CD1c-positive myeloid dendritic cell (primary cell): ENCODE measurements at regions not wholly inside any gene's neighbourhood (a gene's known extent, or its start where the extent isn't known, plus 50 kb on each side); places are given as distances from the start of the nearest gene placed in this dataset.
A peak's percentile ranks its signal among the peaks of the same experiment; 100 is the strongest.
"Not testable (repeated sequence)": the region's sequence is repeated elsewhere in the genome, so short reads cannot be mapped to it uniquely, and the experiment has no call there.

ENCODE experiments used
- DNase-seq: peaks from one replicate; pipeline ENCODE4 v3.0.0-alpha.2; 2016; ENCODE audit errors: extremely low spot score

DNA sequence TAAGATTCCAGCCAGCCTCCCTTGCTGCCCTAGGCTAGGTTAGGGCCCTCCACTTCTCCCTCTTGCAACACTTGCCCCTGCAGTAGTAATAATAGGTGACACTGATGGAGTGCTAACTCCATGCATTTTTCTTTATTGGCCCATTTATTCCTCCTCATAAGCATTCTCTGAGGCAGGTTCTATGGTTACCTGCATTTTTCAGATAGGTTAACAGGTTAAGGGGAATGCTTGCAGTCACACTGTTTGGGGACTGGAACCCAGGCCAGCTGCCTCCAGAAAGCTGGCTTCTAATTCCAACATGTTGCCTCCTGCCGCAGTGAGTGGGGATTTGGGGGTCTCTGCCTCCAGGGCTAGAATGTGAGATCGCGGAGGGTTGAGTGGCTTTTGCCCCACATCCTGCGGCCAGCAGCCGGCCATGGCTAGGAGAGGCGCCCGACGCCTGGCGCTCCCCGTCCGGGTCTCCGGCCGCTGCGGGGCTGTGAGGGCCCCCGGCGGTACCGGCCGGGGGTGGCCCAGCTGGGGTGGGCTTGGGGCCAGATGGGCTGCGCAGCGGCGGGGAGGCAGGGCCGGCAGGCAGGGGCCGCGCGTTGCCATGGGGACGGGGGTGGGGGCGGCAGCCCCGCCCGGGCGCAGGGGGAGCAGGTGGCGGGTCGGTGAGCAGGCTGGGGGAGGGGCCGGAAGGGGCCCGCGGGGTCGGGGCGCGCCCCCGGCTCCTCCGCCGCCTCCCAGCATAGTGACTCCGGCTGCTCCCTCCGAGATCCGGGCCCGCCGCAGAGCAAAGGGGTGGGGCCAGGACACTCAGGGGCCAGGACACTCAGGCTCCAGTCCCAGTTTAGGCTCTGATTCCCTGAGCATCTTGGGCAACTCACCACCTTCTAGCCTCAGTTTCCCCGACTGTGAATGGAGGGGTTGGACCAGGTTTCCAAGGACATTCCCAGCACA, 68.4 kb upstream of the SSBP3 start:
- no peak for DNase-seq

DNA sequence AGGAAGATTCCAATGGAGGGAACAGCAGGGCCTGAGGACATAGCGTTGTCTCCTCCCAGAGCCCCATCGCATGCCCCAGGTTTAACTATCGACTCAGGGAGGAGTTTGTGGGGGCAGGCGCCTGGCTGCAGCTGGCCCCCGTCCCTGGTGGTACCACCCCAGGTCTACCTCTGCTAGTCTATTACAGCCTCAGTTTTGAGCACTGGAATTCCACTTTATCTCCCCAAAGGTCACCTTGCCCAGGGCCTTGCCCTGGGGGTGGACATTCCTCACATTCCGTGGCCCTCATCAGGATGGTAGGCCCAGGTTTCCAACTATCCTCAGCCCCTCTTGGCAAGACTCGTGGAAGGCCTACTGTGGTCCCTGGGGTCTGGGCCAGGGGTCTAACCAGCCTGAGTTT, 65.4 kb upstream of the SSBP3 start:
- DNase-seq, result no peak

DNA sequence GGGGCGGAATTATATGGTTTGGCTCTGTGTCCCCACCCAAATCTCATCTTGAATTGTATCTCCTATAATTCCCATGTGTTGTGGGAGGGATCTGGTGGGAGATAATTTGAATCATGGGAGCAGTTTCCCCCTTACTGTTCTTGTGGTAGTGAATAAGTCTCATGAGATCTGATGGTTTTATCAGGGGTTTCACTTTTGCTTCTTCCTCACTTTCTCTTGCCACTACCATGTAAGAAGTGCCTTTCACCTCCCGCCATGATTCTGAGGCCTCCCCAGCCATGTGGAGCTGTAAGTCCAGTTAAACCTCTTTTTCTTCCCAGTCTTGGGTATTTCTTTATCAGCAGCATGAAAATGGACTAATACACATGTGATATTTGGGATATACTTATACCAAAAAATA, 63.2 kb upstream of the SSBP3 start:
- DNase-seq, result not testable (repeated sequence)

DNA sequence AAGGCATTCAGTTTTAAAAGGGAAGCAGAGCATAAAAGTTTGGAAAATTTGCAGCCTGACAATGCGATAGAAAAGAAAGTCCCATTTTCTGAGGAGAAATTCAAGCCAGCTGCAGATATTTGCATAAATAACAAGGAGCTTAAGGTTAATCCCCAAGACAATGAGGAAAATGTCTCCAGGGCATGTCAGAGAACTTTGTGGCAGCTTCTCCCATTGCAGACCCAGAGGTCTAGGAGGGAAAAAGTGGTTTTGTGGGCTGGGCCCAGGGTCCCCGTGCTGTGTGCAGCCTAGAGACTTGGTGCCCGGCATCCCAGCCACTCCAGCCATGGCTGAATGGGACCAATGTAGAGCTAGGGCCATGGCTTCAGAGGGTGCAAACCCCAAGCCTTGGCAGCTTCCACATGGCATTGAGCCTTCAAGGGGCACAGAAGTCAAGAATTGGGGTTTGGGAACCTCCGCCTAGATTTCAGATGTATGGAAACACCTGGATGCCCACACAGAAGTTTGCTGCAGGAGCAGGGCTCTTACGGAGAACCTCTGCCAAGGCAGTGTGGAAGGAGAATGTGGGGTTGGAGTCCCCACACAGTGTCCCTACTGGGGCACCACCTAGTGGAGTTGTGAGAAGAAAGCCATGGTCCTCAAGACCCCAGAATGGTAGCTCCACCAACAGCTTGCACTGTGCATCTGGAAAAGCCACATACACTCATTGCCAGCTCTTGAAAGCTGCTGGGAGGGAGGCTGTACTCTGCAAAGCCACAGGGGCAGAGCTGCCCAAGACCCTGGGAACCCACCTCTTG, 62.3 kb upstream of the SSBP3 start:
- DNase-seq, result not testable (repeated sequence)

DNA sequence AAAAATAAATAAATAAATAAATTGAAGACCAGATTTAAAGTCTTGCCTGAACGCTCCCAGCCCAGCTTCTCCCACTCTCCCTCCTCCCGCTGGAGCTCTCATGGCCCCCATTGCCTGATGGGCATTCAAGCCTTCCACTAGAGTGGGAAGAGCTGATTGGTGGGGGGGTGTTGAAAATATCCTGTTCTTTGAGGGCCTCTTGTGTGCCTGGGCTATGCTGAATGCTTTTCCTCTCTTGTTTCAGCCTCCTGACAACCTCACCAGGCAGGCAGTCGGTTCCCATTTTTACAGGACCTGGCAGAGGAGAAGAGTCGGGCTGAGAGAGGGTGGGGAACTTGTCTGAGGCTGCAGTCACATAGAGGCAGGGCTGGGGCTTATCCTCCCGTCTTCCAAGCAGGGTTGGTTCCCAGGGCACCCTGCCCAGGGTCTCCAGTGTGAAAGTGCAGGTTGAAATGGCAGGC, 59.2 kb upstream of the SSBP3 start:
- no peak for DNase-seq

DNA sequence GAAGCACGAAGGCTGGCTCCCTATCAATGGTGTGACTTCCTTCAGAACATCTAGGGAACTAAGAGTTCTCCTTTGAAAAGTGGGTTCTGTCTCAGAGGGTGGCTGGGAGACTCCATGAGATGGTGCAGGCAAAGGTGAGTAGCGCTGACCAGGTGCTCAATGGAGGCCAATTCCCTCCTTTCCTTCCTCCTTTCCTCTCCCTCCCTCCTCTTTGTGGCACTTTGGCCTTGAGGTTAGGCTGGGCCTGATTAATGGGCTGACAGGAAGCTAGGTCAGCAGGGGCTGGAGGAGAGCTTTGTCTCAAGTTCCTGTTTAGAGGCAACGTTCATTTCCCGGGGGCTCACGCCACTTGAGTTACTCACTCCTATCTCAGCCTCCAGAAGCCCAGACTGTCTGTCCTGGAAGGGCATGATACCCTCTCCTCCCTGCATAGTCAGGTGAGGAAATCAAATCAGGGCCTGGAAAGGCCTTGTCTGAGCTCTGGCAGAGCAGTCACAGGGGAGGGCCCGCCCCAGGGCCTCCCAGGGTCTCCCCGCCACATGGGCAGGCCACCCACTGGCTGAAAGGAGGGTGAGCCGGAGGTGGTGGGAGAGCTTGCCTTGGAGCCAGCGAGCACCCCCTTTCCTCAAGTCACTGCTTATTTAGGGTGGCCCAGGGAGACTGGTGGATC, 58.4 kb upstream of the SSBP3 start:
- peak; percentile 67 for DNase-seq

DNA sequence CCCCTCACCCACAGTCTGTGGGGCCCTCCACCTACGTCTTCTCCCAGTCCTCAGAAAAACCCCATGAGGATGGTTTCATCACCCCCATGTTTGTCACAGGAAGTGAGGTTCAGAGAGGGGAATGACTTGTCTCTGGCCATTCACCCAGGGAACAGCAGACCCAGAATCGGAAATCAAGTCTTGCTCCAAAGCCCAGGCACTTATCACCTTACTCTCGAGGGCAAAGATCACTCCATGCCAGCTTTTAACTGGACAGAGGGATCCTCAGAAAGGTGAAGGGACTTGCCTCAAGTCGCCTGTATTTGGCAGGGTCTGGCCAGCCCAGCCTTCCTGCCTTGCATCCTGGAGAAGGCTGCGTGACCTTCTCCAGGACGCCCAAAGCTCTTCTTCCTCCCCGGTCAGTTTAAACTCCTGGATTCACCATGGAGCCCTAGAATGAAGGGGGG, 57.9 kb upstream of the SSBP3 start:
- DNase-seq, result peak; percentile 40

DNA sequence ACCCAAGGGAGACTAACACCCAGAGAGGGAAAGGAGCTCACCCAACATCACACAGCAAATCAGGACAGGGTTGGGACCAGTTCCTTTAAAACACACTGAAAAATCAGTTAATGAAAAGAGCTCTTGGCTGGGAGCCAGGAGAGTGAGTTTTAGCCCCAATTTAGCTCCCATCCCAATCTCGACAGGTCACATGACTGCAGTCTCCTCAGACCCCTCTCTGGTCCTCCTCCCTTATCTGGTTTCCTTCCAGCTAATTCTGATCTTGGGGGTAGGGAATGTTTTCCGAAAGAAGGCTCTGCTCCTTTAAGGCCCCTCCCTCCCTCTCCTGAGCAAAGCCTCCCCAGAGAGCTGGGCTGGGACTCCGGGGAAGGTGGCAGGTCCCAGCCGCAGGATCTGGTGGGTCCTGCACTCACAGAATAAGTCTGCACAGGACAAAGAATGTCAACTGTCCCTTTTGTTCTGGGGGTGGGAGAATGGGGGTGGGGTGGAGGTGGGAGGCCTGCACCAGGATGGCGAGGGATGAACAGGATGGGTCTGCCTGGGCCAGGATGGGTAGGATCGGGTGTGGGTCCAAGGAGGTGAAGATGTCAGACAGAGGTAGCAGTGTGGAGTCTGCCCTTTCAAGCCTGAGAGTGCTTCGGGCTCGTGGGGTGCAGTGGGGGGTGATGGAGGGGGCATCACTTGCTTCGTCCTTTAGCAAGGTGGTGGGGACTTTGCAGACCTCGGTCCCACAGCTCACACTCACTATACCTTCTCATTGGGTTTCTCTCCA, 57.3 kb upstream of the SSBP3 start:
- DNase-seq, result no peak

DNA sequence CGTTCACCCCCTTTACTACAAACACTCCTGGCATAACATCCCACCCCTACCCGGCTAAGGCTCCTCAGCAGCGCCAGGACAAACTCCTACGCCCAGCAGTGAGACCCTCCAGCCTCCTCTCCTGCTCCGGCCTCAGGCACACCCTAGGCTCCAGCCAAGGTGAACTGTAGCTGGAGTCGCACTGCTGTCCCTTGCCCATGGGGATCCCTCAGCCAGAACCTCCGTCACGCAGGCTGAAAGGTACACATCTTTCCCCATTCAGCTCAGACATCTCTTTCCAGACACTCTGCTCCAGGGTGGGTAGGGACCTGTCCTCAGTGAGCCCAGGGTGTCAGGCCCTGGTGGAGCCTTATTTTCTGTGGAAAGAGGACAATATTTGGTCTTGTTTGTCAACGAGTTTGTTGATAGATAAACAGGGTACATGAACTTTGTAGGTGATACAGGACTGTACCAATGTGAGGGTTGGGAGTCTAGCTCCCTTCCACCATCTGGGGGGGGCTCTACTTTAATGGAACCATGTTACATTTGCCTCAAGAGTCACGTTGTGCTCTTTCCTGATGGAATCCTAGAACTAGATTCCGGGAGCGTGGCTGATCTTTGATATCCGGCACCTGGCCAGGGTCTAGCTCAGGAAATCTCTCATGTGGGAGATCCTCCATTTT, 56.5 kb upstream of the SSBP3 start:
- DNase-seq, result no peak

DNA sequence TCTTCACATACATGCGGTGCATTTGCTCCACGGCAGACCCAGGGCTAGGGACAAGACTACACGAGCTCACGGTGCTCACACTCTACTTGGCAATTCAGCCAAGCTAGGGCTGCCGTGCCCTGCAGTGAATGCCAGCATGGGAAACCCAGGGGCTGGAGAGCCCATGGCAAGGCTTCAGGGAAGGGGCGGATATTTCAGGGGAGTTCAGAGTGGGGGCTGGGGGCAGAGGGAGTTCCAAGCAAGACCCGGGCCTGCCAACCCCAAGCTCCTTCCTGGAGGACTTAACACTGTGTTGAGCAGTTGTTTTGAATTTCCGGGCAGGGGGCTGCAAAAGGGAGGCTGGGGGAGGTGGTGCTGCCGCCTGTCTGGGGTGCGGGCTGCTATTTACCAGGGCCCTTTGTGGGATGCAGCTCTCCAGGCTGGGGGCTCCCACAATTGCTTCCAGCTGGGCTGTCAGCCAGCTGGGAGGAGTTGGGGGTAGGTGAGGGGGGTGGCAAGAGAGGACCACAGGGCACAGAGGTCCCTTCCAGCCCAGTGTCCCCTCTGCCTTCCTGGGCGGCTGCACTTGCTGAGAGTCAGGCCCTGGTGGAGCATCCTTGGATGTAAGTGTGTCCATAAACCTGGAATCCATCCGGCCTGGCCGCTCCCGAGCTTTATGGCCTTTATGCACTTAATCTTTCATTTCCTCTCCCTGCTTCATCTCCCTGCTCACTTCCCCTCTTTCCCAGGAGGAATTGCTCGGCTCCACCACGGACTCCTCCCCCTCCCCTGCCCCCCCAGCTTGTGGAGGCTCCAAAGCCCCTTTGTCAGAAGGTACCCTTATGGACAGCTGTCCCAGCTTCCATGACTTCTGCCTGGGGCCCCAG, 55.8 kb upstream of the SSBP3 start:
- no peak for DNase-seq

DNA sequence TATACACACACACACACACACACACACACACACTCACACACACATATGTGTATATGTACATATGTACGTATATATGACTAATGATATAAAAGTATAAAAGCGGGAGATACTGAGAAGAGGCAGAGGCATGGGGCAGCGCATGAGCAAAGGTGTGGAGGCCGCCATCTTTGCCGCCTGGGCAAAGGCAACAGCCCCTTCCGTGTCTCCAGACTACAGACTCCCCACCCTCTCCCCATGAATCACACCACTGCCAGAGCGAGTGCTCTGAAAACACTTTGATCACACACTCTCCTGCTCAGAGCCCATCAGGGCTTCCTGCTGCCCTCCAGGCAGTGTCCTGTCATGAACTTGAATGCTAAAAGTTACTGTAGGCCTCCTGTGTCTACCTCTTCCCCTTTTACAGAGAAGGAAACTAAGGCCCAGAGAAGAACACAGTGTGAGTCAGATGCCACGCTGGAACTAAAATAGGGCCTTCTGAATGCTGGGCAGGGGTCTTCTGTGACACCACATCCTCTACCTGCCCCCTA, 54.7 kb upstream of the SSBP3 start:
- no peak for DNase-seq

DNA sequence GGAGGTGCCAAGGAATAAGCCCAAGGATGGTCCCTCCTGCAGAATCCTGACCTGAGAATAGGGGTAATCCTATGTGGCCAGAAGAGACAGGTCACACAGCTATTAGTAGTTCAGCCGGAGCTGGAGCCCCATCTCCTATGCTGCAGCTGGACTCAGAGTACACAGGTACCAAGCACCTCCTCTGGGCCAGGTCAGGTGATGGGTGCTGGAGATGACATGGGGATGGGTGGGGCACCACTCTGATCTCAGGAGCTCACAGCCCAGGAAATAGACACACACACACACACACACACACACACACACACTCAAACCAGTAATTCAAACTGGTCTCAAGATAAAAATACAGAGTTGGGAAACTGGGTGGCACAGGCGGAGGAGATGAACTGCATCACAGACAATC, 54.2 kb upstream of the SSBP3 start:
- no peak for DNase-seq

DNA sequence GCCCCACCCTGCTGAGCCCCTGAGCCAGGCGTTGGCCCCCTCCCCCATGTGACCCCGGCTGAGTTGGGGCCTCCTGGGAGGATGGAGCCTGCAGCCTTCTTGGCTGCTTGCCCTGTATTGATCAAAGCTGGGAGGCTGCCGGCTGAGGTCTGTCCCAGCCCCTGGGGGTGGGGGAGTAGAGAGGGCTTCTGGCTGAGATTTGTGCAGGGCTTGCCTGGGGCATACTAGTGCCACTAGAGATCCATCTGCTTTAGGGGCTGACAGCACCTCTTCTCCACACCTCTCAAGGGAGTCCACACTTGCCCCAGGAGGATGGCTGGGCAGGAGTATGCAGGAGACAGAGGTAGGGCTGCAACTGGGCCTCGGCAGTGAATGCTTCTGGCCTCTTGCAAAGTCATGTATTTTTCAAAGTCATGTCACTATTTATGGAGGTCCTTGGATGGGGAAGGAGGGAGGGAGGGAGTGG, 53.6 kb upstream of the SSBP3 start:
- DNase-seq, result no peak

DNA sequence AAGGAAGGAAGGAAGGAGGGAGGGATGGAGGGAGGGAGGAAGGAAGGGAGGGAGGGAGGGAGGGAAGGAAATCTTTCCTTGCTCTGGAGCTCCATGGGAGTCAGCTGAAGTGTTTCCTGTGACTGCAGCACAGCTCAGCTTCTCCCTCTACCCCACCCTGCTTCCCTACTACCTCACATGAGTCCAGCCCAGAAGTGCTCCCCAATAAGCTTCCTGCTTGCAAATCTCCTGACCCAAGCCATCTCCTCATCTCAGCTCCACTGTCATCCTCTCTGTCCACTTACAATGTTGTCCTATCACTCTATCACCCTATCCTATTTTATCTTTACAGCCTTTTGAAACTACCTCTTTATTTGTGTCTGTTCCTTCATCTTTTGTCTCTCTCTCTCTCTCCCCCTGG, 52.9 kb upstream of the SSBP3 start:
- no peak for DNase-seq

DNA sequence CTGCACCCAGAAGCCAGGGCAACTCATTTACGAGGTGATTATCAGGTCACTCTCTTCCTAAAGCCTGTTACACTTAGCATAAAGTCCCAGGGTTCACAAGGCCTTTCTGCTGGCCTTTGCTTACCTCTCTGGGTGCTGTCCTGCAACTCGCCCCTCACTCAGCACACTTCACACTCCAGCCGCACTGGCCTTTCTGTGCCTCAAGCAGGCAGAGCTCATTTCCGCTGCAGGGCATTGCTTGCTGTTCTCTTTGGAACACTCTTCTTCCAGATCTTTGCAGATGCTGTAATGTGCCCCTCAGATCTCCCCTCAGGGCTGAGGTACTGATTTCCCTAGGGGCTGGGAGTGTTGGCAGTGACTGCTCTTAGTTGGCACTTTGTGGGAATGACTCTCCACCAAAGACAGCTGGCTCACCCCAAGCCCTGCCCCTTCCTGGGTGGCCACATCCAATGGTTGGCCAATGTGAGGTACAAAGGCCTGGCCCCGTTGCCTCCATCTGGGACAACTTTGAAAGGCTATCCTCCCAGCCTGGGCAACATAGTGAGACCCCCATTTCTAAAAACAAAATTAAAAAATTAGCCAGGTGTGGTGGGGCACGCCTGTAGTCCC, 50.8 kb upstream of the SSBP3 start:
- no peak for DNase-seq

DNA sequence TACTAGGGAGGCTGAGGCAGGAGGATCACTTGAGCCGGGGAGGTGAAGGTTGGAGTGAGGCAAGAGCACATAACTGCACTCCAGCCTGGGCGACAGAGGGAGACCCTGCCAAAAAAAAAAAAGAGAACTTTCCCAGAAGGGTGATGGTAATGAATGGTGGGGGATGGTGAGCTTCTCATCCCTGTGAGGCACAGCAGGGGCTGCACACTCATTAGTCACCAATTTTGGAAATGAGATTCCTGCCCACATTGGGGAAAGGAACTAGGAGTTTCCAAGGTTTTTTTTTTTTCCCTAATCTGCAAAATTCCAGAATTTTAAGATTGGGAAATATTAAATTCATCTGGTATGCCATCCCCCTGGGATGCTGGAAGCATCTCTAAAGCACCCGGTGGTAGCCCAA, 50.2 kb upstream of the SSBP3 start:
- no peak for DNase-seq
